Panc1 (cell line): ENCODE measurements at regions not wholly inside any gene's neighbourhood (a gene's known extent, or its start where the extent isn't known, plus 50 kb on each side); places are given as distances from the start of the nearest gene placed in this dataset.

Experiments
- POLR2AphosphoS5 ChIP-seq: IDR thresholded peaks from 2 replicates; pipeline ENCODE4 v1.6.1; 2012; ENCODE audit warnings: mild to moderate bottlenecking, low read depth, low read length, moderate library complexity
- TF ChIP-seq, protein P1 (sequence below): fragments of 450-650 bp; IDR thresholded peaks from 2 replicates; pipeline ENCODE4 v1.5.1; 2017; ENCODE audit warnings: mild to moderate bottlenecking
- TF ChIP-seq, protein P2 (sequence below), 2 experiments: IDR thresholded peaks; 2 replicates each; pipeline ENCODE4 v1.6.1; 2011 to 2012; ENCODE audit warnings: low read depth in 2 of 2, control low read depth in 1 of 2, low read length in 1 of 2, mild to moderate bottlenecking in 1 of 2, moderate library complexity in 1 of 2; ENCODE audit not compliant: insufficient read depth in 1 of 2

DNA sequence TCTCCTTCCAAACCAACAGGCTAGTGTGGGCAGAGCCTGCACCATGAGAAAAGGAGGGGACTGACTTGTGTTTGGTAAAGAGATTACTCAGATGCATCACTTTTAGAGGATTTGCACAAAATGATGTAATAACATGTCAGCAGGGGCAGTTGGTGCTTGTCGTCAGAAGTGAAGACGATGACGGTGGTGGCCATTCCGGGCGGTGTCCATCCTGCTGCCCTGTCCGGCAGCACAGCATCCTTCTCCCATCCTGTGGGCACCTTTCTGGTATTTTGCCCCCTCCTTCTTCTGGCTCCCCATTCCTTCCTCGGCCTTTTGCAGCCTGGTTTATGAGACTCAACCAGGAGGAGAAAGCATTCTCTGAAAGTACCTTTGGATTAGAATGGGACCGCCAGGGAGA is 160.1 kb downstream of the TEX29 start:
- TF ChIP-seq, protein P1, sequence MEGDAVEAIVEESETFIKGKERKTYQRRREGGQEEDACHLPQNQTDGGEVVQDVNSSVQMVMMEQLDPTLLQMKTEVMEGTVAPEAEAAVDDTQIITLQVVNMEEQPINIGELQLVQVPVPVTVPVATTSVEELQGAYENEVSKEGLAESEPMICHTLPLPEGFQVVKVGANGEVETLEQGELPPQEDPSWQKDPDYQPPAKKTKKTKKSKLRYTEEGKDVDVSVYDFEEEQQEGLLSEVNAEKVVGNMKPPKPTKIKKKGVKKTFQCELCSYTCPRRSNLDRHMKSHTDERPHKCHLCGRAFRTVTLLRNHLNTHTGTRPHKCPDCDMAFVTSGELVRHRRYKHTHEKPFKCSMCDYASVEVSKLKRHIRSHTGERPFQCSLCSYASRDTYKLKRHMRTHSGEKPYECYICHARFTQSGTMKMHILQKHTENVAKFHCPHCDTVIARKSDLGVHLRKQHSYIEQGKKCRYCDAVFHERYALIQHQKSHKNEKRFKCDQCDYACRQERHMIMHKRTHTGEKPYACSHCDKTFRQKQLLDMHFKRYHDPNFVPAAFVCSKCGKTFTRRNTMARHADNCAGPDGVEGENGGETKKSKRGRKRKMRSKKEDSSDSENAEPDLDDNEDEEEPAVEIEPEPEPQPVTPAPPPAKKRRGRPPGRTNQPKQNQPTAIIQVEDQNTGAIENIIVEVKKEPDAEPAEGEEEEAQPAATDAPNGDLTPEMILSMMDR, result no peak
- no peak for TF ChIP-seq POLR2AphosphoS5
- TF ChIP-seq, protein P2, sequence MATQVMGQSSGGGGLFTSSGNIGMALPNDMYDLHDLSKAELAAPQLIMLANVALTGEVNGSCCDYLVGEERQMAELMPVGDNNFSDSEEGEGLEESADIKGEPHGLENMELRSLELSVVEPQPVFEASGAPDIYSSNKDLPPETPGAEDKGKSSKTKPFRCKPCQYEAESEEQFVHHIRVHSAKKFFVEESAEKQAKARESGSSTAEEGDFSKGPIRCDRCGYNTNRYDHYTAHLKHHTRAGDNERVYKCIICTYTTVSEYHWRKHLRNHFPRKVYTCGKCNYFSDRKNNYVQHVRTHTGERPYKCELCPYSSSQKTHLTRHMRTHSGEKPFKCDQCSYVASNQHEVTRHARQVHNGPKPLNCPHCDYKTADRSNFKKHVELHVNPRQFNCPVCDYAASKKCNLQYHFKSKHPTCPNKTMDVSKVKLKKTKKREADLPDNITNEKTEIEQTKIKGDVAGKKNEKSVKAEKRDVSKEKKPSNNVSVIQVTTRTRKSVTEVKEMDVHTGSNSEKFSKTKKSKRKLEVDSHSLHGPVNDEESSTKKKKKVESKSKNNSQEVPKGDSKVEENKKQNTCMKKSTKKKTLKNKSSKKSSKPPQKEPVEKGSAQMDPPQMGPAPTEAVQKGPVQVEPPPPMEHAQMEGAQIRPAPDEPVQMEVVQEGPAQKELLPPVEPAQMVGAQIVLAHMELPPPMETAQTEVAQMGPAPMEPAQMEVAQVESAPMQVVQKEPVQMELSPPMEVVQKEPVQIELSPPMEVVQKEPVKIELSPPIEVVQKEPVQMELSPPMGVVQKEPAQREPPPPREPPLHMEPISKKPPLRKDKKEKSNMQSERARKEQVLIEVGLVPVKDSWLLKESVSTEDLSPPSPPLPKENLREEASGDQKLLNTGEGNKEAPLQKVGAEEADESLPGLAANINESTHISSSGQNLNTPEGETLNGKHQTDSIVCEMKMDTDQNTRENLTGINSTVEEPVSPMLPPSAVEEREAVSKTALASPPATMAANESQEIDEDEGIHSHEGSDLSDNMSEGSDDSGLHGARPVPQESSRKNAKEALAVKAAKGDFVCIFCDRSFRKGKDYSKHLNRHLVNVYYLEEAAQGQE (IDR thresholded peaks at IDR 0.05; ENCODE audit: insufficient read depth in 1 of 2, low read depth in 2 of 2, low read length in 1 of 2), result no peak
